ENCODE measurements at regions not wholly inside any gene's neighbourhood (a gene's known extent, or its start where the extent isn't known, plus 50 kb on each side); places are given as distances from the start of the nearest gene placed in this dataset.

- DNase-seq (ENCODE audit: missing footprints) (no peak), ATAC-seq (no peak)
- intact Hi-C loops (cut with DNase I) = no loop called here
Measured at GRCh38 chrY:16993551-16993950, 886.5 kb downstream of the CDY2B start.

GRCh38 chrY:16981776-16982175 is 898.2 kb downstream of the CDY2B start:
- intact Hi-C loops (cut with DNase I) = no loop called here
- ATAC-seq = no peak
- no peak for DNase-seq (ENCODE audit: missing footprints)

- intact Hi-C loops (cut with DNase I) = no loop called here
- ATAC-seq (no peak), DNase-seq (ENCODE audit: missing footprints) (no peak)
Measured at GRCh38 chrY:16959071-16959470, 920.9 kb downstream of the CDY2B start.

- intact Hi-C loops (cut with DNase I) = no loop called here
- DNase-seq (ENCODE audit: missing footprints) = no peak
- ATAC-seq = no peak
Measured at GRCh38 chrY:16947221-16947620, 932.8 kb downstream of the CDY2B start.

Data from Right ventricle myocardium inferior (tissue), 1 donor.